GM12874 (cell line): ENCODE measurements at regions not wholly inside any gene's neighbourhood (a gene's known extent, or its start where the extent isn't known, plus 50 kb on each side); places are given as distances from the start of the nearest gene placed in this dataset.

Source experiments
- CTCF ChIP-seq: IDR thresholded peaks from 2 replicates; pipeline ENCODE4 v1.5.1; 2011; ENCODE audit warnings: low read depth, mild to moderate bottlenecking, control low read depth, low read length, moderate library complexity; ENCODE audit not compliant: insufficient read depth

- TF ChIP-seq CTCF, result no peak
Observed at GRCh38 chr16:49929626-49930025, 73.7 kb upstream of the ZNF423 start.

- TF ChIP-seq CTCF, result no peak
Observed at GRCh38 chr16:49930841-49931240, 74.9 kb upstream of the ZNF423 start.

GRCh38 chr16:49931266-49931665 lies 75.4 kb upstream of the ZNF423 start:
- TF ChIP-seq CTCF, result no peak

GRCh38 chr16:49931916-49932315 lies 76.0 kb upstream of the ZNF423 start:
- TF ChIP-seq CTCF, result no peak

- no peak for TF ChIP-seq CTCF
Observed at GRCh38 chr16:49932434-49932833, 76.5 kb upstream of the ZNF423 start.

- no peak for TF ChIP-seq CTCF
Observed at GRCh38 chr16:49932946-49933345, 77.0 kb upstream of the ZNF423 start.

GRCh38 chr16:49936791-49937190 lies 80.9 kb upstream of the ZNF423 start:
- TF ChIP-seq CTCF, result no peak

GRCh38 chr16:49937886-49938285 lies 82.0 kb upstream of the ZNF423 start:
- TF ChIP-seq CTCF, result no peak
